ENCODE measurements at regions not wholly inside any gene's neighbourhood (a gene's known extent, or its start where the extent isn't known, plus 50 kb on each side); places are given as distances from the start of the nearest gene placed in this dataset.

DNA sequence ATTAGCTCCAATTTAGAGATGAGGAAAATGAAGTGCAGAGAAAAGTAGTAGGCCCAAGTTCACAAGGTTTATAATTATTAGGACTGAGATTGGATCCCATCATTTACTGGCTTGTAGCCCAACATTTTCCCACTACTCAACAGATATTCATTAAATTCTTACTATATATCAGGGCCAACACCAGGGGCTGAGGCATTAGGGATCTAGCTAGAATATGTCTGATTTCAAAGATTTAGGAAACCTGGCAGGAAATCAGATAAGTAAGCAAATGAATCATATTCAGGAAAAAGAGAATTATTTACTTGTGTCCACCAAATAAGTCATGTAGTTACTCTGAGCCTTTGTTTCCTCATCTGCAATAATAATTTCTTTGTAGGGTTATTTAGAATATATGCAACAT lies 94.3 kb downstream of the OXGR1 start:
- Histone ChIP-seq H4K20me1 (ENCODE audit: low read depth) (no peaks in the 10 kb centered on the region), H3K4me1 (peaks cover 7% of the 10 kb centered on the region), H3K4me3 (no peak overlapping the region), H3K36me3 (no peaks in the 10 kb centered on the region), H3F3A (ENCODE audit: low read depth) (no peaks in the 10 kb centered on the region), H3K27me3 (no peaks in the 10 kb centered on the region), H3K9me3 (ENCODE audit: low read depth) (no peaks in the 10 kb centered on the region), H3K27ac (no peak overlapping the region), H3K79me2 (ENCODE audit: low read depth) (no peaks in the 10 kb centered on the region), H2AFZ (replicated peaks) (no peak overlapping the region), H3K4me2 (no peak overlapping the region), H3K9ac (no peak overlapping the region)
- Mint-ChIP-seq H3K36me3 (no peaks in the 10 kb centered on the region), H3K9me3 (peaks cover 2% of the 10 kb centered on the region), H3K4me1 (peaks cover 16% of the 10 kb centered on the region), H3K27ac (no peak overlapping the region), H3K4me3 (no peak overlapping the region), H3K27me3 (ENCODE audit: insufficient read depth, low read depth) (peaks cover 2% of the 10 kb centered on the region)
- no peak for DNase-seq (ENCODE audit: low spot score)
- TF ChIP-seq EZH2phosphoT487 (IDR thresholded peaks at IDR 0.05), result no peak
- no peak for TF ChIP-seq CTCF (IDR thresholded peaks at IDR 0.05)
- TF ChIP-seq EZH2 (IDR thresholded peaks at IDR 0.05), result no peak

DNA sequence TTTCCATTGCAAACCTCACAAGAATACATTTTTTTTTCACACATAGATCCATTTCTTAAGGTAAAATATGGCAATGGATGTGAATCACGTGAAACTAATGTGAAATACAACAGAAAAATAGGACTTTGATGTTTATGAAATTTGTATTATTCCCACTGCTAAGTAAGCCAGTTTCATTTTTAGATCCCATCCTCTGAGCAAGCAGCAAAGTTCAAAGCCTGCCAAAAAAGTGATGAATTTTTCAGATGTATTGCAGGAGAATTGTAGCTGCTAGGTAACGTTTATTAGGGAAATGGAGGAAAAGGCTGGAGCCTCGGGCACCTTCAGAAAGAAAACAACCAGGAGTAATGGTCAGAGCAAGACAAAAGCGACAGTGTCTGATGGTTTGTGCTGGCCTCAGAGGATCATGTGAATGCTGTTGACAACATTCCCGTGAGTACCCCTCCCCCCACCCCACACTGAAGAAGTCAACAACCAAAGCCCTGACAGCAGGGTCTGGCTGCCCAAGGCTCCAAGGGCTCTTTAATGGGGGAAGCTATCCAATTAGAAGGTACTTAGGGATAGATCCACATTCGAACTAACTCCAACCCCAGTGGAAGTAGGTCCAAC lies 95.5 kb downstream of the OXGR1 start:
- H3K9ac ChIP-seq, result no peak overlapping the region

DNA sequence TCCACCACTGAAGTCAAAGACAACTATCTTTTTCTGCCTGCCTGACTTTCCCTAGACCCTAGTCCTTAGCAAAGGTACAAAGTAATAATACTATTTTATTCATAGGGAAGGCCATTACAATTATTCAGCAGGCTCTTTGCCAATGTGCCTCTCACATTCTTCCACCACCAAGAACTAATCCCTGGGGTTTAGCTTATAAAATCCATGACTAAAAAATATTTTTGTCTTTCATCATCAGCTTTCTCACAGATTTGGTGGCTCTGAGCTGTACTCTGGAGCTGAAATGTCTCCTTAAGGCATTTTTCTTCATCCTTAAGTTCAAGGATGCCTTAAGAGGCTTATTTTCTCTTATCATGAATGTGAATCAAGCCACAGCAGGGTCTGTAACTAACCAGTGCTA lies 96.1 kb downstream of the OXGR1 start:
- H3K36me3 ChIP-seq, result no peaks in the 10 kb centered on the region
- peaks cover 7% of the 10 kb centered on the region for H3K4me1 ChIP-seq
- Mint-ChIP-seq H3K27ac (no peak overlapping the region), H3K4me3 (no peak overlapping the region), H3K27me3 (ENCODE audit: insufficient read depth, low read depth) (peaks cover 2% of the 10 kb centered on the region), H3K36me3 (no peaks in the 10 kb centered on the region), H3K4me1 (peaks cover 16% of the 10 kb centered on the region), H3K9me3 (peaks cover 9% of the 10 kb centered on the region)
- no peaks in the 10 kb centered on the region for H3K79me2 ChIP-seq (ENCODE audit: low read depth)
- no peak overlapping the region for H3K9ac ChIP-seq
- TF ChIP-seq EZH2phosphoT487 (IDR thresholded peaks at IDR 0.05), result no peak
- TF ChIP-seq CTCF (IDR thresholded peaks at IDR 0.05), result no peak
- no peak for TF ChIP-seq EZH2 (IDR thresholded peaks at IDR 0.05)
- H3K27ac ChIP-seq, result no peak overlapping the region
- H4K20me1 ChIP-seq (ENCODE audit: low read depth), result no peaks in the 10 kb centered on the region
- no peaks in the 10 kb centered on the region for H3F3A ChIP-seq (ENCODE audit: low read depth)
- H3K4me2 ChIP-seq, result no peak overlapping the region
- H3K27me3 ChIP-seq, result no peaks in the 10 kb centered on the region
- no peaks in the 10 kb centered on the region for H3K9me3 ChIP-seq (ENCODE audit: low read depth)
- no peak overlapping the region for H2AFZ ChIP-seq (replicated peaks)
- DNase-seq (ENCODE audit: low spot score), result no peak
- H3K4me3 ChIP-seq, result no peak overlapping the region

More for the DNA sequence above, 95.5 kb downstream of the OXGR1 start:
- no peak overlapping the region for H3K27ac ChIP-seq
- no peaks in the 10 kb centered on the region for H3K27me3 ChIP-seq
- peaks cover 7% of the 10 kb centered on the region for H3K4me1 ChIP-seq
- TF ChIP-seq EZH2 (IDR thresholded peaks at IDR 0.05) (no peak), EZH2phosphoT487 (IDR thresholded peaks at IDR 0.05) (no peak), CTCF (IDR thresholded peaks at IDR 0.05) (no peak)
- peaks cover 2% of the 10 kb centered on the region for H3K27me3 Mint-ChIP-seq (ENCODE audit: insufficient read depth, low read depth)
- H3K9me3 ChIP-seq (ENCODE audit: low read depth), result no peaks in the 10 kb centered on the region
- peak overlapping the region; percentile 45 for H3K4me2 ChIP-seq
- H3K79me2 ChIP-seq (ENCODE audit: low read depth), result no peaks in the 10 kb centered on the region
- H3K4me3 Mint-ChIP-seq, result no peak overlapping the region
- peak; percentile 28 for DNase-seq (ENCODE audit: low spot score)
- no peaks in the 10 kb centered on the region for H3K36me3 ChIP-seq
- peaks cover 9% of the 10 kb centered on the region for H3K9me3 Mint-ChIP-seq
- H2AFZ ChIP-seq (replicated peaks), result peak overlapping the region; percentile 80
- H4K20me1 ChIP-seq (ENCODE audit: low read depth), result no peaks in the 10 kb centered on the region
- no peak overlapping the region for H3K27ac Mint-ChIP-seq
- H3F3A ChIP-seq (ENCODE audit: low read depth), result no peaks in the 10 kb centered on the region
- no peaks in the 10 kb centered on the region for H3K36me3 Mint-ChIP-seq
- H3K4me3 ChIP-seq, result no peak overlapping the region
- peaks cover 16% of the 10 kb centered on the region for H3K4me1 Mint-ChIP-seq

Data from neural progenitor cell (in vitro differentiated cells).